HEK293 (cell line): ENCODE measurements at regions not wholly inside any gene's neighbourhood (a gene's known extent, or its start where the extent isn't known, plus 50 kb on each side); places are given as distances from the start of the nearest gene placed in this dataset.

Source experiments
- CTCF ChIA-PET: fragments of 350-600 bp; formaldehyde crosslinking; extraction: SDS; loops from one replicate; lab custom pipeline; 2021; ENCODE audit warnings: antibody characterized with exemption; lab: Yijun Ruan, JAX
- POLR2A ChIA-PET: fragments of 300-600 bp; formaldehyde crosslinking; extraction: SDS; loops from one replicate; lab custom pipeline; 2020; ENCODE audit warnings: antibody characterized with exemption, inconsistent platforms; lab: Yijun Ruan, JAX
- H3K27ac ChIP-seq: fragments of 200-500 bp; sonication (Bioruptor generic); 2 replicates; pipeline ENCODE4 v1.5.1; 2014; ENCODE audit warnings: low read depth, low read length, control low read depth, inconsistent platforms; ENCODE audit errors: extremely low read depth
- H3K36me3 ChIP-seq, 2 experiments: fragments of 200-500 bp in 1 of 2; sonication (Bioruptor generic) in 1 of 2; 1 replicate in 1 of 2; 2 replicates in 1 of 2; pipeline ENCODE4 v1.5.1; 2014 to 2017; ENCODE audit warnings: inconsistent platforms in 2 of 2, low read length in 2 of 2; ENCODE audit not compliant: control insufficient read depth in 2 of 2, insufficient read depth in 1 of 2
- H3K4me1 ChIP-seq: fragments of 200-500 bp; sonication (Bioruptor generic); 2 replicates; pipeline ENCODE4 v1.5.1; 2014; ENCODE audit warnings: mild to moderate bottlenecking, low read length, inconsistent platforms; ENCODE audit not compliant: control insufficient read depth, insufficient read depth
- H3K4me3 ChIP-seq: 2 replicates; pipeline ENCODE4 v1.5.1; 2011; ENCODE audit warnings: low read depth, mild to moderate bottlenecking, control low read depth, low read length, moderate library complexity
- H3K9me3 ChIP-seq: fragments of 200-500 bp; sonication (Bioruptor generic); 2 replicates; pipeline ENCODE4 v1.5.1; 2014; ENCODE audit warnings: low read depth, low read length, inconsistent platforms; ENCODE audit not compliant: control insufficient read depth, insufficient read depth
- FEZF1 ChIP-seq: fragments of 450-650 bp; formaldehyde crosslinking; IDR thresholded peaks from 2 replicates; pipeline ENCODE4 v1.5.1; 2016; ENCODE audit warnings: missing biosample characterization, missing genetic modification characterization
- GLI4 ChIP-seq: fragments of 450-650 bp; formaldehyde crosslinking; IDR thresholded peaks from 2 replicates; pipeline ENCODE4 v1.5.1; 2016; ENCODE audit warnings: missing biosample characterization, missing genetic modification characterization
- KLF9 ChIP-seq: fragments of 450-650 bp; formaldehyde crosslinking; IDR thresholded peaks from 2 replicates; pipeline ENCODE4 v1.5.1; 2016; ENCODE audit warnings: missing biosample characterization, missing genetic modification characterization, low read depth
- MEIS1 ChIP-seq: sonication (generic); formaldehyde crosslinking; IDR thresholded peaks from 2 replicates; pipeline ENCODE4 v1.8.1; 2022; ENCODE audit warnings: missing genetic modification reagents, mild to moderate bottlenecking, borderline replicate concordance
- SALL2 ChIP-seq: fragments of 450-650 bp; formaldehyde crosslinking; IDR thresholded peaks from 2 replicates; pipeline ENCODE4 v1.5.0; 2017; ENCODE audit warnings: missing biosample characterization, mild to moderate bottlenecking, missing genetic modification characterization, borderline replicate concordance
- SCRT2 ChIP-seq: fragments of 450-650 bp; formaldehyde crosslinking; IDR thresholded peaks from 2 replicates; pipeline ENCODE4 v1.5.1; 2016; ENCODE audit warnings: missing biosample characterization, missing genetic modification characterization
- ZBTB1 ChIP-seq: fragments of 450-650 bp; formaldehyde crosslinking; IDR thresholded peaks from 2 replicates; pipeline ENCODE4 v1.5.1; 2016; ENCODE audit warnings: missing biosample characterization, missing genetic modification characterization
- ZBTB26 ChIP-seq: fragments of 450-650 bp; formaldehyde crosslinking; optimal IDR thresholded peaks from 2 replicates; pipeline ENCODE3; 2016; ENCODE audit warnings: missing biosample characterization, mild to moderate bottlenecking, missing genetic modification characterization
- ZBTB48 ChIP-seq: fragments of 450-650 bp; formaldehyde crosslinking; IDR thresholded peaks from 2 replicates; pipeline ENCODE4 v1.5.1; 2016; ENCODE audit warnings: missing biosample characterization, missing genetic modification characterization
- ZEB2 ChIP-seq: fragments of 450-650 bp; formaldehyde crosslinking; IDR thresholded peaks from 2 replicates; pipeline ENCODE4 v1.5.1; 2016; ENCODE audit warnings: missing biosample characterization, missing genetic modification characterization
- ZNF202 ChIP-seq: fragments of 450-650 bp; formaldehyde crosslinking; IDR thresholded peaks from 2 replicates; pipeline ENCODE4 v1.5.1; 2016; ENCODE audit warnings: missing biosample characterization, missing genetic modification characterization, borderline replicate concordance
- ZNF311 ChIP-seq: fragments of 450-650 bp; formaldehyde crosslinking; IDR thresholded peaks from 2 replicates; pipeline ENCODE4 v1.5.1; 2017; ENCODE audit warnings: missing biosample characterization, missing genetic modification characterization, borderline replicate concordance
- ZNF473 ChIP-seq: fragments of 450-650 bp; formaldehyde crosslinking; IDR thresholded peaks from 2 replicates; pipeline ENCODE4 v1.5.1; 2017; ENCODE audit warnings: missing biosample characterization, missing genetic modification characterization
- ZNF501 ChIP-seq: fragments of 450-650 bp; formaldehyde crosslinking; IDR thresholded peaks from 2 replicates; pipeline ENCODE4 v1.5.1; 2016; ENCODE audit warnings: missing biosample characterization, missing genetic modification characterization
- ZNF513 ChIP-seq: fragments of 450-650 bp; IDR thresholded peaks from 2 replicates; pipeline ENCODE4 v1.5.1; 2018; ENCODE audit warnings: missing biosample characterization, missing genetic modification characterization
- ZNF580 ChIP-seq: fragments of 450-650 bp; formaldehyde crosslinking; IDR thresholded peaks from 2 replicates; pipeline ENCODE4 v1.5.1; 2016; ENCODE audit warnings: missing biosample characterization, missing genetic modification characterization
- ZNF777 ChIP-seq: fragments of 450-650 bp; formaldehyde crosslinking; IDR thresholded peaks from 2 replicates; pipeline ENCODE4 v1.5.1; 2017; ENCODE audit warnings: missing biosample characterization, missing genetic modification characterization, borderline replicate concordance
- TF ChIP-seq, protein P1 (sequence below): fragments of 450-650 bp; formaldehyde crosslinking; IDR thresholded peaks from 2 replicates; pipeline ENCODE4 v1.5.1; 2016; ENCODE audit warnings: missing biosample characterization, missing genetic modification characterization
- TF ChIP-seq, protein P2 (sequence below): fragments of 450-650 bp; formaldehyde crosslinking; IDR thresholded peaks from 2 replicates; pipeline ENCODE4 v1.5.1; 2017; ENCODE audit warnings: missing biosample characterization, missing genetic modification characterization
- TF ChIP-seq, protein P3 (sequence below): fragments of 450-650 bp; formaldehyde crosslinking; conservative IDR thresholded peaks from 2 replicates; pipeline ENCODE4 v1.5.1; 2016; ENCODE audit warnings: low read depth, missing biosample characterization, missing genetic modification characterization
- TF ChIP-seq, protein P4 (sequence below): fragments of 450-650 bp; formaldehyde crosslinking; IDR thresholded peaks from 2 replicates; pipeline ENCODE4 v1.5.0; 2017; ENCODE audit warnings: missing biosample characterization, missing genetic modification characterization, borderline replicate concordance

- 0 out of 2 replicates have a peak, but pooled peaks have one; percentile 30 for TF ChIP-seq SCRT2
- no peak for TF ChIP-seq ZEB2 (tag by site-specific recombination)
These were observed 179.7 kb downstream of the ANAPC1 start for GRCh38 chr2:111704246-111704645.

GRCh38 chr2:111705239-111705638 lies 178.8 kb downstream of the ANAPC1 start:
- TF ChIP-seq, protein P1, sequence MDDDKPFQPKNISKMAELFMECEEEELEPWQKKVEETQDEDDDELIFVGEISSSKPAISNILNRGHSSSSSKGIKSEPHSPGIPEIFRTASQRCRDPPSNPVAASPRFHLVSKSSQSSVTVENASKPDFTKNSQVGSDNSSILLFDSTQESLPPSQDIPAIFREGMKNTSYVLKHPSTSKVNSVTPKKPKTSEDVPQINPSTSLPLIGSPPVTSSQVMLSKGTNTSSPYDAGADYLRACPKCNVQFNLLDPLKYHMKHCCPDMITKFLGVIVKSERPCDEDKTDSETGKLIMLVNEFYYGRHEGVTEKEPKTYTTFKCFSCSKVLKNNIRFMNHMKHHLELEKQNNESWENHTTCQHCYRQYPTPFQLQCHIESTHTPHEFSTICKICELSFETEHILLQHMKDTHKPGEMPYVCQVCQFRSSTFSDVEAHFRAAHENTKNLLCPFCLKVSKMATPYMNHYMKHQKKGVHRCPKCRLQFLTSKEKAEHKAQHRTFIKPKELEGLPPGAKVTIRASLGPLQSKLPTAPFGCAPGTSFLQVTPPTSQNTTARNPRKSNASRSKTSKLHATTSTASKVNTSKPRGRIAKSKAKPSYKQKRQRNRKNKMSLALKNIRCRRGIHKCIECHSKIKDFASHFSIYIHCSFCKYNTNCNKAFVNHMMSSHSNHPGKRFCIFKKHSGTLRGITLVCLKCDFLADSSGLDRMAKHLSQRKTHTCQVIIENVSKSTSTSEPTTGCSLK (tag by site-specific recombination): no peak
- TF ChIP-seq ZBTB48 (tag by site-specific recombination): no peak
- no peak for TF ChIP-seq MEIS1 (CRISPR knock-in tag)
- TF ChIP-seq ZNF513 (tag by site-specific recombination): no peak
- no peak for TF ChIP-seq ZBTB26 (tag by site-specific recombination)
- TF ChIP-seq ZNF580: no peak
- TF ChIP-seq ZNF501: no peak
- TF ChIP-seq KLF9 (tag by site-specific recombination): no peak
- no peak for TF ChIP-seq FEZF1
- no peak for TF ChIP-seq ZBTB1
- no peak for TF ChIP-seq SALL2
- TF ChIP-seq ZNF777 (tag by site-specific recombination): no peak
- no peak for TF ChIP-seq ZNF311 (tag by site-specific recombination)
- no peak for TF ChIP-seq ZNF202 (tag by site-specific recombination)
- TF ChIP-seq, protein P2, sequence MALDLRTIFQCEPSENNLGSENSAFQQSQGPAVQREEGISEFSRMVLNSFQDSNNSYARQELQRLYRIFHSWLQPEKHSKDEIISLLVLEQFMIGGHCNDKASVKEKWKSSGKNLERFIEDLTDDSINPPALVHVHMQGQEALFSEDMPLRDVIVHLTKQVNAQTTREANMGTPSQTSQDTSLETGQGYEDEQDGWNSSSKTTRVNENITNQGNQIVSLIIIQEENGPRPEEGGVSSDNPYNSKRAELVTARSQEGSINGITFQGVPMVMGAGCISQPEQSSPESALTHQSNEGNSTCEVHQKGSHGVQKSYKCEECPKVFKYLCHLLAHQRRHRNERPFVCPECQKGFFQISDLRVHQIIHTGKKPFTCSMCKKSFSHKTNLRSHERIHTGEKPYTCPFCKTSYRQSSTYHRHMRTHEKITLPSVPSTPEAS (tag by site-specific recombination): no peak
- TF ChIP-seq, protein P3, sequence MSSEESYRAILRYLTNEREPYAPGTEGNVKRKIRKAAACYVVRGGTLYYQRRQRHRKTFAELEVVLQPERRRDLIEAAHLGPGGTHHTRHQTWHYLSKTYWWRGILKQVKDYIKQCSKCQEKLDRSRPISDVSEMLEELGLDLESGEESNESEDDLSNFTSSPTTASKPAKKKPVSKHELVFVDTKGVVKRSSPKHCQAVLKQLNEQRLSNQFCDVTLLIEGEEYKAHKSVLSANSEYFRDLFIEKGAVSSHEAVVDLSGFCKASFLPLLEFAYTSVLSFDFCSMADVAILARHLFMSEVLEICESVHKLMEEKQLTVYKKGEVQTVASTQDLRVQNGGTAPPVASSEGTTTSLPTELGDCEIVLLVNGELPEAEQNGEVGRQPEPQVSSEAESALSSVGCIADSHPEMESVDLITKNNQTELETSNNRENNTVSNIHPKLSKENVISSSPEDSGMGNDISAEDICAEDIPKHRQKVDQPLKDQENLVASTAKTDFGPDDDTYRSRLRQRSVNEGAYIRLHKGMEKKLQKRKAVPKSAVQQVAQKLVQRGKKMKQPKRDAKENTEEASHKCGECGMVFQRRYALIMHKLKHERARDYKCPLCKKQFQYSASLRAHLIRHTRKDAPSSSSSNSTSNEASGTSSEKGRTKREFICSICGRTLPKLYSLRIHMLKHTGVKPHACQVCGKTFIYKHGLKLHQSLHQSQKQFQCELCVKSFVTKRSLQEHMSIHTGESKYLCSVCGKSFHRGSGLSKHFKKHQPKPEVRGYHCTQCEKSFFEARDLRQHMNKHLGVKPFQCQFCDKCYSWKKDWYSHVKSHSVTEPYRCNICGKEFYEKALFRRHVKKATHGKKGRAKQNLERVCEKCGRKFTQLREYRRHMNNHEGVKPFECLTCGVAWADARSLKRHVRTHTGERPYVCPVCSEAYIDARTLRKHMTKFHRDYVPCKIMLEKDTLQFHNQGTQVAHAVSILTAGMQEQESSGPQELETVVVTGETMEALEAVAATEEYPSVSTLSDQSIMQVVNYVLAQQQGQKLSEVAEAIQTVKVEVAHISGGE: no peak
- no peak for TF ChIP-seq GLI4 (tag by site-specific recombination)
- TF ChIP-seq, protein P4, sequence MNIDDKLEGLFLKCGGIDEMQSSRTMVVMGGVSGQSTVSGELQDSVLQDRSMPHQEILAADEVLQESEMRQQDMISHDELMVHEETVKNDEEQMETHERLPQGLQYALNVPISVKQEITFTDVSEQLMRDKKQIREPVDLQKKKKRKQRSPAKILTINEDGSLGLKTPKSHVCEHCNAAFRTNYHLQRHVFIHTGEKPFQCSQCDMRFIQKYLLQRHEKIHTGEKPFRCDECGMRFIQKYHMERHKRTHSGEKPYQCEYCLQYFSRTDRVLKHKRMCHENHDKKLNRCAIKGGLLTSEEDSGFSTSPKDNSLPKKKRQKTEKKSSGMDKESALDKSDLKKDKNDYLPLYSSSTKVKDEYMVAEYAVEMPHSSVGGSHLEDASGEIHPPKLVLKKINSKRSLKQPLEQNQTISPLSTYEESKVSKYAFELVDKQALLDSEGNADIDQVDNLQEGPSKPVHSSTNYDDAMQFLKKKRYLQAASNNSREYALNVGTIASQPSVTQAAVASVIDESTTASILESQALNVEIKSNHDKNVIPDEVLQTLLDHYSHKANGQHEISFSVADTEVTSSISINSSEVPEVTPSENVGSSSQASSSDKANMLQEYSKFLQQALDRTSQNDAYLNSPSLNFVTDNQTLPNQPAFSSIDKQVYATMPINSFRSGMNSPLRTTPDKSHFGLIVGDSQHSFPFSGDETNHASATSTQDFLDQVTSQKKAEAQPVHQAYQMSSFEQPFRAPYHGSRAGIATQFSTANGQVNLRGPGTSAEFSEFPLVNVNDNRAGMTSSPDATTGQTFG: no peak
- TF ChIP-seq ZNF473 (tag by site-specific recombination): no peak
- no peak overlapping the region for H3K4me3 ChIP-seq
- peaks cover 15% of the 10 kb centered on the region for H3K4me1 ChIP-seq
- ChIA-PET CTCF (no interaction called here), POLR2A (no interaction called here)
- peak overlapping the region; percentile 78 for H3K27ac ChIP-seq
- H3K36me3 ChIP-seq: no peaks in the 10 kb centered on the region
- no peaks in the 10 kb centered on the region for H3K9me3 ChIP-seq

More at GRCh38 chr2:111704246-111704645, 179.7 kb downstream of the ANAPC1 start:
- ChIA-PET POLR2A (no interaction called here), CTCF (interaction anchor here (0.7 kb wide), 1 partner anchor 344 kb away, joined by 3 read pairs; no protein-coding TSS in a partner anchor)
- Histone ChIP-seq H3K4me3 (no peak overlapping the region), H3K36me3 (no peaks in the 10 kb centered on the region), H3K27ac (peak overlapping the region; percentile 38; the same call in 1 of the 2 replicates), H3K4me1 (peaks cover 15% of the 10 kb centered on the region), H3K9me3 (no peaks in the 10 kb centered on the region)
